Activated CD8-positive, alpha-beta memory T cell treated with anti-CD3 and anti-CD28 coated beads for 36 hours (primary cell): ENCODE measurements at regions not wholly inside any gene's neighbourhood (a gene's known extent, or its start where the extent isn't known, plus 50 kb on each side); places are given as distances from the start of the nearest gene placed in this dataset.
"Not testable (repeated sequence)": the region's sequence is repeated elsewhere in the genome, so short reads cannot be mapped to it uniquely, and the experiment has no call there.

ENCODE experiments used
- CTCF ChIA-PET: fragments of 350-600 bp; sonication (Branson Sonifier 250); formaldehyde crosslinking; loops from one replicate; lab custom pipeline; 2021; ENCODE audit warnings: antibody characterized with exemption; lab: Charles Lee
- POLR2A ChIA-PET: fragments of 350-600 bp; sonication (Branson Sonifier 250); formaldehyde crosslinking; loops from one replicate; lab custom pipeline; 2021; ENCODE audit warnings: antibody characterized with exemption; lab: Charles Lee

GRCh38 chrX:5380426-5380825 lies 848.2 kb downstream of the NLGN4X start:
- POLR2A ChIA-PET = no interaction called here
- CTCF ChIA-PET = no interaction called here

- CTCF ChIA-PET = no interaction called here
- POLR2A ChIA-PET = no interaction called here
Measured at GRCh38 chrX:5341902-5342301, 886.8 kb downstream of the NLGN4X start.

GRCh38 chrX:5337160-5337559 lies 891.5 kb downstream of the NLGN4X start:
- ChIA-PET POLR2A (no interaction called here), CTCF (no interaction called here)

- POLR2A ChIA-PET = no interaction called here
- CTCF ChIA-PET = no interaction called here
Measured at GRCh38 chrX:5324546-5324945, 904.1 kb downstream of the NLGN4X start.

DNA sequence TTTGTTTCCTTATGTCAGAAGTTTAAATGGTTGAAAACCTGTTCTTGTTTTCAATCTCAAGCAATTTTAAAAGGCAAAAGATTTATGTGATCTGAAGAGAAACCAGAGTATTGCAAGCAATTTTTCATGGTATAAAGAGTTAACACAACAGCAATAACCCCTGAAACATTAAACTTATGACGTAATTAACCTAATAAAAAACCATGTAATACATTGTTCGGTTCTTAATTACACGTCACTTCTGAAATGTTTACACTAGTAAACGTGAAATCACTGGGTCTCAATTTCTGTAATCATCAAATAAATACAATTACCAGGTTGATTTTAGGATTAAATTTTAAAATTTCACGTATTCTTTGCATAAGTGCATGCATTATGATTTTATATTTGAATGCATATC lies 914.5 kb downstream of the NLGN4X start:
- ChIA-PET POLR2A (no interaction called here), CTCF (no interaction called here)

GRCh38 chrX:5307416-5307815 lies 921.3 kb downstream of the NLGN4X start:
- ChIA-PET CTCF (no interaction called here), POLR2A (no interaction called here)

- POLR2A ChIA-PET = no interaction called here
- CTCF ChIA-PET = no interaction called here
Measured at GRCh38 chrX:5306654-5307121, 922.0 kb downstream of the NLGN4X start.

- CTCF ChIA-PET = no interaction called here
- POLR2A ChIA-PET = no interaction called here
Measured at GRCh38 chrX:5305452-5305851, 923.2 kb downstream of the NLGN4X start.

DNA sequence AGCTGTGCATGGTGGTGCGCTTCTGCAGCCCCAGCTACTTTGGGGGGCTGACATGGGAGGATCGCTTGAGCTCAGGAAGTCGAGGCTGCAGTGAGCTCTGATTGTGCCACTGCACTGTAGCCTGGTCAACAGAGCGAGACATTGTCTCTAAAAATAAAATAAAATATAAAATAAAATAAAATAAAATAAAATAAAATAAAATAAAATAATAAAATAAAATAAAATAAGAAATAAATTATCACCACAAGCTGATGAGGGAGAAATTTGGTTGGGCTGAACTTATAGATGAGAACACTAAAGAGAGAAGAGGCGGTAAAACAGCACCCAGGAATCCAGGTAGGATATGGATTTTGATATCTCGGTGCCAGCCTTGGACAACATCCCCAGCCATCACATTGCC lies 933.7 kb downstream of the NLGN4X start:
- ChIA-PET CTCF (no interaction called here), POLR2A (no interaction called here)

DNA sequence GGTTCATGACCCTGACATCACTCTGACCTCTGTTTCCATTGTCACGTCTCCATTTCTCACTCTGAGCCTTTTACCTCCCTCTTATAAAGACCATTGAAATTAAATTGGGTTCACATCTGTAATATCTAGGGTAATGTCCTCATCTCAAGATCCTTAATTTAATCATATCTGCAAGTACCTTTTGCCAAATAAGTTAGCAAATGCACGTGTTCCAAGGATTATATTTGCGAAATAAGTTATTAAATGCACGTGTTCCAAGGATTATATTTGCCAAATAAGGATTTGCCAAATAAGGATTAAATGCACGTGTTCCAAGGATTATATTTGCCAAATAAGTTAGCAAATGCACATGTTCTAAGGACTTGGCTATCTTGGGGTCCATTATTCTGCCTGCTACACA lies 938.0 kb downstream of the NLGN4X start:
- CTCF ChIA-PET = no interaction called here
- POLR2A ChIA-PET = no interaction called here

GRCh38 chrX:5289949-5290348 lies 938.7 kb downstream of the NLGN4X start:
- CTCF ChIA-PET, POLR2A ChIA-PET: not testable (repeated sequence)

- ChIA-PET POLR2A (no interaction called here), CTCF (no interaction called here)
Measured at GRCh38 chrX:5278908-5279307, 949.8 kb downstream of the NLGN4X start.

GRCh38 chrX:5265324-5265850 lies 963.3 kb downstream of the NLGN4X start:
- POLR2A ChIA-PET = no interaction called here
- CTCF ChIA-PET = no interaction called here

- POLR2A ChIA-PET = no interaction called here
- CTCF ChIA-PET = no interaction called here
Measured at GRCh38 chrX:5250106-5250505, 978.6 kb downstream of the NLGN4X start.

GRCh38 chrX:5242091-5242790 lies 986.4 kb downstream of the NLGN4X start:
- CTCF ChIA-PET = no interaction called here
- POLR2A ChIA-PET = no interaction called here

- POLR2A ChIA-PET = no interaction called here
- CTCF ChIA-PET = no interaction called here
Measured at GRCh38 chrX:5236749-5237148, 991.9 kb downstream of the NLGN4X start.

- POLR2A ChIA-PET = no interaction called here
- CTCF ChIA-PET = no interaction called here
Measured at GRCh38 chrX:5236096-5236495, 992.6 kb downstream of the NLGN4X start.

DNA sequence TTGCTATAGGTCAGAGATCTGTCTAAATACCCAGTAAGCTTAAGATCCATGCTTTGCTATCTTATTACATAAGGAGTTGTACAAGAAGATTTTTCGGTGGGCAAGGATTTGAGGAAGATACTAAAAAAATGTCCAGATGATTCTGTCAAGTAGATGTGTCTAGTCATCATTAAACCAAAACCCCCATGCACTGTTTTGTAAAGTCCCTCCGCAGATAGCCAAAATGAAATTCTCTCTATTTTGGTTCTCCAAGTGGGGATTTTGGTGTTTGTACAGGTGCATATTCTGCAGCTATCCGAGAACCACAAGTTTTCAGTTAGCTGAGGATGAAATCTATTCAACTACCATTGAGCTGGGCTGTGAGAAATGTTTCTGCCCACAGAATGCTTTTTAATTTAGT lies 994.8 kb downstream of the NLGN4X start:
- ChIA-PET CTCF (no interaction called here), POLR2A (no interaction called here)

DNA sequence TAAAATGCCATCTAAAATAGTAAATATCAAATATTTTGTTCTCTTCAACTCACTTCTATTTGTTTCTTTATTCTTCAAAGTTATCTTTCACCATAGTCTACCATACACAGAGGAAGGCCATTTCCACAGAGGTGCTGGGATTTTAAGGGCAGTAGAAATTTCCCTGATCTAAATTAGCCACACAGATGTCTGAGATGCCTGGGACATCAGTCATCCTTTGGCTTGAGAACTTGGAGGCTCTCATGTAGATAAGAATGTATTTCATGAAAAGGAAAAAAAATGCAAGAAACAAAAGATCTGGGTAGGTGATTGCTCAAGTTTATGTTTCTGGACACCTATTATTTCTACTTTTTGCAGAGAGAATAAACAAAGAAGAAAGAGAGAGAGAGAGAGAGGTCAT lies 1008.2 kb downstream of the NLGN4X start:
- ChIA-PET CTCF (no interaction called here), POLR2A (no interaction called here)

DNA sequence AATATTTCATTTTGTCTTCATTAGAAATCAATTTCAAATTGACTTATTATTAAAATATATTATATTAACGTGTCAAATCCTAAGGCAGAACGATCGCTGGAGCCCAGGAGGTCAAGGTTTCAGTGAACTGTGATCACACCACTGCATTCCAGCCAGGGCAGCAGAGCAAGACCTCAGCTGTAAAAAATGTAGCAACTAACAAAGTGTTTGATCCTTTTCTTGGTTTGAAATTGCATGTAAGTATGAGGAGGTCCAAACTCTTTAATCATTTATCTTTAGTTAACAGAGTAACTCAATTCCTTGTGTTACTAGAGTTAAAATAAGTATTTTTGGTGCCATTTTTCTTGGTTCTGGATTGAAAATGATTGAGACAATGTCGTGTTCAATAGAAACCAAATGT lies 1033.9 kb downstream of the NLGN4X start:
- POLR2A ChIA-PET = no interaction called here
- CTCF ChIA-PET = no interaction called here

GRCh38 chrX:5180135-5180741 lies 1048.4 kb downstream of the NLGN4X start:
- CTCF ChIA-PET = no interaction called here
- POLR2A ChIA-PET = no interaction called here
